Osteoblast (primary cell): ENCODE measurements at regions not wholly inside any gene's neighbourhood (a gene's known extent, or its start where the extent isn't known, plus 50 kb on each side); places are given as distances from the start of the nearest gene placed in this dataset.

Source experiments
- DNase-seq: peaks from one replicate; pipeline ENCODE4 v3.0.0; 2011; ENCODE audit warnings: low spot score, mixed read lengths; ENCODE audit not compliant: insufficient read length; ENCODE audit errors: missing footprints
- H2AFZ ChIP-seq: 2 replicates; pipeline ENCODE4 v1.6.0; 2011; ENCODE audit warnings: mild to moderate bottlenecking, low read length
- H3K27ac ChIP-seq: 2 replicates; pipeline ENCODE4 v1.5.1; 2011; ENCODE audit warnings: mild to moderate bottlenecking, low read depth, low read length, moderate library complexity
- H3K27me3 ChIP-seq: 2 replicates; pipeline ENCODE4 v1.6.0; 2012; ENCODE audit warnings: mild to moderate bottlenecking, control low read depth, inconsistent platforms, low read length, moderate library complexity; ENCODE audit not compliant: insufficient read depth
- H3K36me3 ChIP-seq: 2 replicates; pipeline ENCODE4 v1.5.1; 2011; ENCODE audit warnings: mild to moderate bottlenecking, low read length, control low read depth, moderate library complexity; ENCODE audit not compliant: insufficient read depth
- H3K4me1 ChIP-seq: 2 replicates; pipeline ENCODE4 v1.5.1; 2011; ENCODE audit warnings: mild to moderate bottlenecking, low read length, control low read depth, moderate library complexity; ENCODE audit not compliant: insufficient read depth
- H3K4me2 ChIP-seq: 2 replicates; pipeline ENCODE4 v1.6.0; 2011; ENCODE audit warnings: mild to moderate bottlenecking, low read length; ENCODE audit not compliant: insufficient read depth
- H3K4me3 ChIP-seq: fragments of 200-600 bp; sonication (generic); 3 replicates; pipeline ENCODE4 v1.5.1; 2012; ENCODE audit warnings: mild to moderate bottlenecking, low read length, inconsistent platforms; ENCODE audit not compliant: insufficient read depth
- H3K79me2 ChIP-seq: 2 replicates; pipeline ENCODE4 v1.6.0; 2012; ENCODE audit warnings: mild to moderate bottlenecking, low read length, control low read depth, inconsistent platforms; ENCODE audit not compliant: insufficient read depth
- H3K9me3 ChIP-seq: 2 replicates; pipeline ENCODE4 v1.5.1; 2011; ENCODE audit warnings: low read depth, low read length, control low read depth
- H4K20me1 ChIP-seq: 2 replicates; pipeline ENCODE4 v1.6.0; 2012; ENCODE audit warnings: mild to moderate bottlenecking, low read length, control low read depth; ENCODE audit not compliant: insufficient read depth
- CTCF ChIP-seq: IDR thresholded peaks from 2 replicates; pipeline ENCODE4 v1.5.1; 2011; ENCODE audit warnings: mild to moderate bottlenecking, low read depth, low read length, moderate library complexity; ENCODE audit errors: extremely low read depth

GRCh38 chrX:4268676-4269075 lies 555.2 kb upstream of the PRKX start:
- Histone ChIP-seq H3K9me3 (no peaks in the 10 kb centered on the region), H3K4me2 (no peak overlapping the region), H3K36me3 (no peaks in the 10 kb centered on the region), H2AFZ (no peak overlapping the region), H3K27me3 (no peaks in the 10 kb centered on the region), H3K27ac (no peak overlapping the region), H3K4me3 (no peak overlapping the region), H3K4me1 (no peaks in the 10 kb centered on the region), H3K79me2 (no peaks in the 10 kb centered on the region), H4K20me1 (no peaks in the 10 kb centered on the region)
- no peak for DNase-seq
- no peak for TF ChIP-seq CTCF

GRCh38 chrX:4265036-4265435 lies 551.6 kb upstream of the PRKX start:
- H3K36me3 ChIP-seq, result no peaks in the 10 kb centered on the region
- H3K27me3 ChIP-seq, result no peaks in the 10 kb centered on the region
- no peak overlapping the region for H3K4me3 ChIP-seq
- H3K9me3 ChIP-seq, result no peaks in the 10 kb centered on the region
- no peak overlapping the region for H2AFZ ChIP-seq
- DNase-seq, result no peak
- TF ChIP-seq CTCF, result no peak
- H3K27ac ChIP-seq, result no peak overlapping the region
- no peak overlapping the region for H3K4me2 ChIP-seq
- no peaks in the 10 kb centered on the region for H3K4me1 ChIP-seq
- no peaks in the 10 kb centered on the region for H3K79me2 ChIP-seq
- H4K20me1 ChIP-seq, result no peaks in the 10 kb centered on the region

- Histone ChIP-seq H3K36me3 (no peaks in the 10 kb centered on the region), H3K27me3 (no peaks in the 10 kb centered on the region), H3K4me3 (no peak overlapping the region), H3K79me2 (no peaks in the 10 kb centered on the region), H2AFZ (no peak overlapping the region), H3K9me3 (no peaks in the 10 kb centered on the region), H3K27ac (no peak overlapping the region), H3K4me2 (no peak overlapping the region), H3K4me1 (no peaks in the 10 kb centered on the region), H4K20me1 (no peaks in the 10 kb centered on the region)
- TF ChIP-seq CTCF, result no peak
- no peak for DNase-seq
Measured at GRCh38 chrX:4263030-4263803, 549.8 kb upstream of the PRKX start.

DNA sequence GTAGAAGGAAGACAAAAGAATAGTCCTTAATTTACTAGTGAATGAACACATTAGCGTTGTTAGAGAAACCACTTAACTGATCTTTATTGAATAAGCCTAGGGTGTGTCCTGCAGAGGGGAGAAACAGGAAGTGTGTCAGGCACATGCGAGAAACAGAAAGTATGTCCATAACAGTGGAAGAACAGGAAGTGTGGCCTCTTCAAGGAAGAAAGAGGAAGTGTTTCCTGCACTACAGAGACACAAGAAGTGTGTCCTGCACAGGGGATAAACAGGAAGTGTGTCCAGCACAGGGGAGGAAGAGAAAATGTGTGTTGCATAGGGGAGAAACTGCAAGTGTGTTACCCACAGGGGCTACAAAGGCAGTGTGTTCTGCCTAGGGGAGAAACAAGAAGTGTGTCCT lies 539.6 kb upstream of the PRKX start:
- H3K36me3 ChIP-seq, result no peaks in the 10 kb centered on the region
- no peaks in the 10 kb centered on the region for H3K4me1 ChIP-seq
- TF ChIP-seq CTCF, result no peak
- no peaks in the 10 kb centered on the region for H4K20me1 ChIP-seq
- no peak overlapping the region for H2AFZ ChIP-seq
- H3K9me3 ChIP-seq, result peaks cover 3% of the 10 kb centered on the region
- no peak overlapping the region for H3K4me2 ChIP-seq
- DNase-seq, result no peak
- no peaks in the 10 kb centered on the region for H3K27me3 ChIP-seq
- no peak overlapping the region for H3K27ac ChIP-seq
- no peak overlapping the region for H3K4me3 ChIP-seq
- no peaks in the 10 kb centered on the region for H3K79me2 ChIP-seq
